ENCODE measurements at regions not wholly inside any gene's neighbourhood (a gene's known extent, or its start where the extent isn't known, plus 50 kb on each side); places are given as distances from the start of the nearest gene placed in this dataset.

GRCh38 chr2:34486965-34487364, 887.9 kb upstream of the FAM98A start:
- TF ChIP-seq POLR2AphosphoS5 (IDR thresholded peaks at IDR 0.05; ENCODE audit: low read depth, low read length) = no peak
- no peak for TF ChIP-seq TAF1 (IDR thresholded peaks at IDR 0.05; ENCODE audit: borderline replicate concordance, low read depth, low read length)
